HL-60/S4 treated with phorbol 12-myristate 13-acetate at 8.2 ng/mL for 4 days and 3 days (cell line): ENCODE measurements at regions not wholly inside any gene's neighbourhood (a gene's known extent, or its start where the extent isn't known, plus 50 kb on each side); places are given as distances from the start of the nearest gene placed in this dataset.

Source experiments
- in situ Hi-C: fragments of 300-500 bp; cut with MboI; formaldehyde crosslinking; loops from 2 replicates; pipeline ENCODE4 v1.15.0; 2022; ENCODE audit warnings: low sequenced_read_pairs

- in situ Hi-C loops = no loop called here
Measured at GRCh38 chr4:123308667-123309066, 87.9 kb upstream of the SPRY1 start.

- in situ Hi-C loops = no loop called here
Measured at GRCh38 chr4:123312116-123312515, 84.5 kb upstream of the SPRY1 start.

GRCh38 chr4:123312951-123313592 is 83.5 kb upstream of the SPRY1 start:
- in situ Hi-C loops = no loop called here

GRCh38 chr4:123315617-123316016 is 81.0 kb upstream of the SPRY1 start:
- in situ Hi-C loops = no loop called here

GRCh38 chr4:123317211-123317610 is 79.4 kb upstream of the SPRY1 start:
- in situ Hi-C loops = no loop called here

- in situ Hi-C loops = no loop called here
Measured at GRCh38 chr4:123319639-123320038, 77.0 kb upstream of the SPRY1 start.

- in situ Hi-C loops = no loop called here
Measured at GRCh38 chr4:123323998-123324397, 72.6 kb upstream of the SPRY1 start.

GRCh38 chr4:123325241-123325681 is 71.3 kb upstream of the SPRY1 start:
- in situ Hi-C loops = no loop called here

GRCh38 chr4:123327346-123327745 is 69.2 kb upstream of the SPRY1 start:
- in situ Hi-C loops = no loop called here

GRCh38 chr4:123327846-123328429 is 68.7 kb upstream of the SPRY1 start:
- in situ Hi-C loops = no loop called here

GRCh38 chr4:123338715-123339114 is 57.9 kb upstream of the SPRY1 start:
- in situ Hi-C loops = no loop called here

GRCh38 chr4:123339507-123340380 is 56.9 kb upstream of the SPRY1 start:
- in situ Hi-C loops = no loop called here

- in situ Hi-C loops = no loop called here
Measured at GRCh38 chr4:123340381-123340701, 56.3 kb upstream of the SPRY1 start.

- in situ Hi-C loops = no loop called here
Measured at GRCh38 chr4:123342498-123342897, 54.1 kb upstream of the SPRY1 start.

GRCh38 chr4:123343400-123344041 is 53.1 kb upstream of the SPRY1 start:
- in situ Hi-C loops = no loop called here

GRCh38 chr4:123345137-123345934 is 51.3 kb upstream of the SPRY1 start:
- in situ Hi-C loops = no loop called here

- in situ Hi-C loops = no loop called here
Measured at GRCh38 chr4:123345935-123346300, 50.7 kb upstream of the SPRY1 start.

GRCh38 chr4:123346330-123346940 is 50.2 kb upstream of the SPRY1 start:
- in situ Hi-C loops = no loop called here
